Heart left ventricle (tissue), 13 donors: ENCODE measurements at regions not wholly inside any gene's neighbourhood (a gene's known extent, or its start where the extent isn't known, plus 50 kb on each side); places are given as distances from the start of the nearest gene placed in this dataset.

ENCODE experiments used
- POLR2A ChIP-seq, 2 donors: fragments of 450-650 bp; IDR thresholded peaks; one replicate each; pipeline ENCODE4 v1.6.1; 2017; ENCODE audit warnings: antibody characterized with exemption in 2 of 2, mild to moderate bottlenecking in 2 of 2, moderate library complexity in 2 of 2
- TF ChIP-seq, protein P1 (sequence below), 12 donors: fragments of 200-600 bp; sonication (generic) in 4 of 12; IDR thresholded peaks; one replicate each; pipeline versions ENCODE4 v1.5.0 to v1.8.0; 2018 to 2022; ENCODE audit warnings: antibody characterized with exemption in 12 of 12, mild to moderate bottlenecking in 5 of 12
- donor health status: ischemic (EF 13 %, LVEDD 7.1; RV severe dilation, severe dysfunction).
- donor health status: DM: no; HTN: yes; CAD: no.
- donor health status: DM: no; HTN: no; CAD: no.
- donor health status: ischemic (EF 25% LVEDD 6.9; RV normal size, moderate dysfunction).
- donor health status: ischemic (EF 25% LVEDD 5.7; RV mildly dilated, moderate dysfunction).
- donor health status: ischemic (EF 35%, LVEDD 5.7; RV mildly dilated, moderate dysfunction).
- donor health status: nonischemic (EF 11% LVEDD 7.7; RV severe dilation, severe dysfunction).
- donor health status: DM: yes; HTN: yes; CAD: no.
- donor health status: PGD.
- donor health status: ischemic (EF 29% LVEDD 5.4; RV normal size, mild dysfunction).
- donor health status: nonischemic (EF 23%, LVEDD 6.1; RV moderate dilation, normal function).

DNA sequence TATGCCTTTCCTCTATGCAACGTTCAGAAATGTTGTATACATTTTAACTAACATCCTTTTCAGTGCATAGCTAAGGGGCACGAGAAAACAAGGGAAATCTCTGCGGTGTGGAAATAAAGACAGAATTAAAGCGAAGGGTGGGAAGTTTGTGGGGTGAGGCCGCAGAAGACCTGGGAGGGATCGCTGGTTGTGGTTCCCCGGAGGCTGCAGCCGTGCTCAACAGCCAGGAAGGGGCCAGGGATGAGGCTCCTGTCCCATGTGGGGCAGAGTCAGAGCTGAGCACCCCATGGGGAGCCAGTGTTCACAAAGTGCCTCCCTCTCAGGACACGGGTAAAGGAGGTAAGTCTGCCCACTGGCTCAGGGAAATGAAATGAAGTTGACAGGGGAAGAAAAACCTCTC, 67.5 kb downstream of the MYEOV start:
- TF ChIP-seq, protein P1, sequence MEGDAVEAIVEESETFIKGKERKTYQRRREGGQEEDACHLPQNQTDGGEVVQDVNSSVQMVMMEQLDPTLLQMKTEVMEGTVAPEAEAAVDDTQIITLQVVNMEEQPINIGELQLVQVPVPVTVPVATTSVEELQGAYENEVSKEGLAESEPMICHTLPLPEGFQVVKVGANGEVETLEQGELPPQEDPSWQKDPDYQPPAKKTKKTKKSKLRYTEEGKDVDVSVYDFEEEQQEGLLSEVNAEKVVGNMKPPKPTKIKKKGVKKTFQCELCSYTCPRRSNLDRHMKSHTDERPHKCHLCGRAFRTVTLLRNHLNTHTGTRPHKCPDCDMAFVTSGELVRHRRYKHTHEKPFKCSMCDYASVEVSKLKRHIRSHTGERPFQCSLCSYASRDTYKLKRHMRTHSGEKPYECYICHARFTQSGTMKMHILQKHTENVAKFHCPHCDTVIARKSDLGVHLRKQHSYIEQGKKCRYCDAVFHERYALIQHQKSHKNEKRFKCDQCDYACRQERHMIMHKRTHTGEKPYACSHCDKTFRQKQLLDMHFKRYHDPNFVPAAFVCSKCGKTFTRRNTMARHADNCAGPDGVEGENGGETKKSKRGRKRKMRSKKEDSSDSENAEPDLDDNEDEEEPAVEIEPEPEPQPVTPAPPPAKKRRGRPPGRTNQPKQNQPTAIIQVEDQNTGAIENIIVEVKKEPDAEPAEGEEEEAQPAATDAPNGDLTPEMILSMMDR (IDR thresholded peaks at IDR 0.05) = no peak
- TF ChIP-seq POLR2A (IDR thresholded peaks at IDR 0.05) = no peak
